Fibroblast of lung (primary cell): ENCODE measurements at regions not wholly inside any gene's neighbourhood (a gene's known extent, or its start where the extent isn't known, plus 50 kb on each side); places are given as distances from the start of the nearest gene placed in this dataset.
A peak's percentile ranks its signal among the peaks of the same experiment; 100 is the strongest.

Experiments
- DNase-seq, 2 donors: peaks; one replicate each; pipeline versions ENCODE4 v3.0.0 to v3.0.0-alpha.2; 2010; ENCODE audit warnings: low read depth in 2 of 2
- H2AFZ ChIP-seq: 2 replicates; pipeline ENCODE4 v1.5.1; 2012; ENCODE audit warnings: low read length, control low read depth, inconsistent platforms
- H3K27ac ChIP-seq: 2 replicates; pipeline ENCODE4 v1.5.1; 2011; ENCODE audit warnings: low read length, control low read depth; ENCODE audit not compliant: insufficient read depth
- H3K27me3 ChIP-seq: 2 replicates; pipeline ENCODE4 v1.5.1; 2011; ENCODE audit warnings: mild to moderate bottlenecking, low read length; ENCODE audit not compliant: control insufficient read depth, insufficient read depth
- H3K36me3 ChIP-seq: 2 replicates; pipeline ENCODE4 v1.5.1; 2011; ENCODE audit warnings: low read length; ENCODE audit not compliant: control insufficient read depth, insufficient read depth
- H3K4me1 ChIP-seq: 2 replicates; pipeline ENCODE4 v1.5.1; 2011; ENCODE audit warnings: low read length; ENCODE audit not compliant: control insufficient read depth, insufficient read depth; ENCODE audit errors: extremely low read depth
- H3K4me2 ChIP-seq: 2 replicates; pipeline ENCODE4 v1.5.1; 2011; ENCODE audit warnings: low read length, control low read depth; ENCODE audit not compliant: insufficient read depth; ENCODE audit errors: extremely low read depth
- H3K4me3 ChIP-seq, 4 experiments: fragments of 200-600 bp in 1 of 4; sonication (generic) in 1 of 4; replicated peaks in 1 of 4; 2 replicates each; pipeline ENCODE4 v1.5.1; 2011 to 2016; ENCODE audit warnings: low read length in 4 of 4, low read depth in 3 of 4, mild to moderate bottlenecking in 3 of 4, control low read depth in 2 of 4, inconsistent platforms in 1 of 4, mixed read lengths in 1 of 4; ENCODE audit not compliant: insufficient read depth in 1 of 4; ENCODE audit errors: control extremely low read depth in 1 of 4
- H3K79me2 ChIP-seq: 2 replicates; pipeline ENCODE4 v1.5.1; 2012; ENCODE audit warnings: mild to moderate bottlenecking, low read length, inconsistent platforms; ENCODE audit not compliant: control insufficient read depth, insufficient read depth
- H3K9ac ChIP-seq: 2 replicates; pipeline ENCODE4 v1.5.1; 2011; ENCODE audit warnings: mild to moderate bottlenecking, low read length, control low read depth; ENCODE audit not compliant: insufficient read depth
- H3K9me3 ChIP-seq: 2 replicates; pipeline ENCODE4 v1.5.1; 2012; ENCODE audit warnings: low read depth, low read length; ENCODE audit not compliant: control insufficient read depth, insufficient read depth
- H4K20me1 ChIP-seq: 2 replicates; pipeline ENCODE4 v1.5.1; 2011; ENCODE audit warnings: low read length; ENCODE audit not compliant: control insufficient read depth, insufficient read depth; ENCODE audit errors: extremely low read depth
- EZH2 ChIP-seq: IDR thresholded peaks from 2 replicates; pipeline ENCODE4 v1.5.1; 2012; ENCODE audit warnings: low read length, control low read depth, mild to moderate bottlenecking; ENCODE audit errors: missing control alignments
- TF ChIP-seq, protein P1 (sequence below), 2 donors: IDR thresholded peaks in 1 of 2; conservative IDR thresholded peaks in 1 of 2; 1 replicate in 1 of 2; 2 replicates in 1 of 2; pipeline ENCODE4 v1.5.1; 2011 to 2012; ENCODE audit warnings: low read length in 2 of 2, control low read depth in 1 of 2, inconsistent platforms in 1 of 2, low read depth in 1 of 2, mild to moderate bottlenecking in 1 of 2

DNA sequence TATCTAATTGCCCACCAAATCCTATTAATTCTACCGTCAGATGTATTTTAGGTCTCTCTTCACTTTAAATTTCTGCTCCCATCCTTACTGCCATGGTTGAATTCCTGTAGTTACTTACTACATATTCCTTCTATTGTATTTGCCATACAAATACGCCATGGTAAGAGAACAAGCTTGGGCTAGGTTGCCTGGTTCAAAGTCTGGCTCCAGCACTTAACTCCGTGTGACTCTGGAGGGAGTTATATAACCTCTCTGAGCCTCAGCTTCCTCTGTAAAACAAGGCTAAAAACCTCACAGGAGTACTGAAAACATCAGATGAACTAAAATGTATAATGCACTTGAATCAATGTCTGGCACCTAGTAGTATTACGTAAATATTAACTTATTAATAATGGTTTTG lies 260.3 kb upstream of the RPS6KA3 start:
- Histone ChIP-seq H3K27me3 (no peaks in the 10 kb centered on the region), H3K9me3 (no peaks in the 10 kb centered on the region), H3K4me1 (no peaks in the 10 kb centered on the region), H3K4me2 (no peak overlapping the region), H3K27ac (no peak overlapping the region), H3K79me2 (no peaks in the 10 kb centered on the region), H2AFZ (no peak overlapping the region), H4K20me1 (no peaks in the 10 kb centered on the region), H3K36me3 (no peaks in the 10 kb centered on the region), H3K4me3 (no peak overlapping the region), H3K9ac (no peak overlapping the region)
- DNase-seq: no peak
- no peak for TF ChIP-seq EZH2
- TF ChIP-seq, protein P1, sequence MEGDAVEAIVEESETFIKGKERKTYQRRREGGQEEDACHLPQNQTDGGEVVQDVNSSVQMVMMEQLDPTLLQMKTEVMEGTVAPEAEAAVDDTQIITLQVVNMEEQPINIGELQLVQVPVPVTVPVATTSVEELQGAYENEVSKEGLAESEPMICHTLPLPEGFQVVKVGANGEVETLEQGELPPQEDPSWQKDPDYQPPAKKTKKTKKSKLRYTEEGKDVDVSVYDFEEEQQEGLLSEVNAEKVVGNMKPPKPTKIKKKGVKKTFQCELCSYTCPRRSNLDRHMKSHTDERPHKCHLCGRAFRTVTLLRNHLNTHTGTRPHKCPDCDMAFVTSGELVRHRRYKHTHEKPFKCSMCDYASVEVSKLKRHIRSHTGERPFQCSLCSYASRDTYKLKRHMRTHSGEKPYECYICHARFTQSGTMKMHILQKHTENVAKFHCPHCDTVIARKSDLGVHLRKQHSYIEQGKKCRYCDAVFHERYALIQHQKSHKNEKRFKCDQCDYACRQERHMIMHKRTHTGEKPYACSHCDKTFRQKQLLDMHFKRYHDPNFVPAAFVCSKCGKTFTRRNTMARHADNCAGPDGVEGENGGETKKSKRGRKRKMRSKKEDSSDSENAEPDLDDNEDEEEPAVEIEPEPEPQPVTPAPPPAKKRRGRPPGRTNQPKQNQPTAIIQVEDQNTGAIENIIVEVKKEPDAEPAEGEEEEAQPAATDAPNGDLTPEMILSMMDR (conservative IDR thresholded peaks at IDR 0.05 in 1 of 2, IDR thresholded peaks at IDR 0.05 in 1 of 2; ENCODE audit: low read depth in 1 of 2, low read length in 2 of 2): no peak

DNA sequence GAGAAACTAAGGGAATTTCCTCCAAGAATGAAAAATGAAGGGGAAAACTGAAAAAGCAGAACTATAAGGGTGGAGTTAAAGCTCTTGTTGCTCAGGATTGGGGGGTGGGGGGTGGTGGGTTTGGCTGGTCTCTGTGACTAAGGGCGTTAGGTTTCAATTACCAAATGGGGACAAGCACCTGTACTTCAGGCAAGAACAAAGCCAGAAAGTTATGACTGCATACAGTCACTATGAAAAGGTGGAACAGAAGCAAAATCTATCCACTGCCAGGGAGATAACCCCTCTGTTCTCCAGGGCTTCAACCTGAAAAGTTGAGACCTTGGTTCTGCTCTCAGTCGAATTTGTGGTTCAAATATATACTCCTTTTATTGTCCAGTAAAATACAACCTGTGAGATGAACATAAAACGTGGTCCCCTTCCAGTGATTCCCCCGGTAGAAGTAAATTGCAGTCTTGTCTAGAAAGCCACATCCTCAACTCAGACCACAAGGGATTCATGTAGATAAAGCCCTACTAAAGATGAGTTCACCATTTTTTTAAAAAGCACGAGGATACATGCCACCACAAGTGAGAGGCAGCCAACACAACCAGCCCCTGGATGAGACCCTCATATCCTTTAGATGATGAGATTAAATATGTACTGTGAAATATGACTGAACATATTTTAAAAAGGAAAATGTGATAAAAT lies 257.1 kb upstream of the RPS6KA3 start:
- H3K4me1 ChIP-seq: no peaks in the 10 kb centered on the region
- no peak overlapping the region for H3K4me2 ChIP-seq
- DNase-seq: no peak
- TF ChIP-seq, protein P1 (conservative IDR thresholded peaks at IDR 0.05 in 1 of 2, IDR thresholded peaks at IDR 0.05 in 1 of 2; ENCODE audit: low read depth in 1 of 2, low read length in 2 of 2): no peak
- no peak for TF ChIP-seq EZH2
- H3K27me3 ChIP-seq: no peaks in the 10 kb centered on the region
- no peak overlapping the region for H3K27ac ChIP-seq
- no peak overlapping the region for H2AFZ ChIP-seq
- no peaks in the 10 kb centered on the region for H4K20me1 ChIP-seq
- no peak overlapping the region for H3K4me3 ChIP-seq
- H3K9me3 ChIP-seq: no peaks in the 10 kb centered on the region
- no peaks in the 10 kb centered on the region for H3K36me3 ChIP-seq
- no peaks in the 10 kb centered on the region for H3K79me2 ChIP-seq
- no peak overlapping the region for H3K9ac ChIP-seq

DNA sequence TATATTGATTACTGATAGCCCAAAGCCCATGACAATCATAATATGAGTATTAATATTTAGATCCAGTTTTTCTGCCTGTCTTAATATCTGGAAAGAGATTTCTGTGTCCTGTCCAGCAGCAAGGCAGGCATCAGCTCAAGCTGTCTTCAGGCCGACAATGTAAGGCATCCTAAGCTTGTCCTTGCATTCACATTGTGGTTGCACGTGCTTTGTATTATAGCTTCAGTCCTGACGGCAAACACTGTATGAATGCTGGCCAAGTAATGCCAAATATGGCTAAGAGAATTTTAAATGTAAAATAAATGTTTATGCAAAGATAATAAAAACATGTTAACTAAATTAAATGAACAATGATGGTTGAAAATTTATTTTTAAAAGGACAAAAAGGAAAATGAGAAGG lies 255.7 kb upstream of the RPS6KA3 start:
- Histone ChIP-seq H3K79me2 (no peaks in the 10 kb centered on the region), H3K27ac (no peak overlapping the region), H2AFZ (no peak overlapping the region), H3K9ac (no peak overlapping the region), H3K36me3 (no peaks in the 10 kb centered on the region), H3K4me1 (no peaks in the 10 kb centered on the region), H3K4me2 (no peak overlapping the region), H3K27me3 (no peaks in the 10 kb centered on the region), H4K20me1 (no peaks in the 10 kb centered on the region), H3K9me3 (no peaks in the 10 kb centered on the region), H3K4me3 (no peak overlapping the region)
- TF ChIP-seq EZH2: no peak
- TF ChIP-seq, protein P1 (conservative IDR thresholded peaks at IDR 0.05 in 1 of 2, IDR thresholded peaks at IDR 0.05 in 1 of 2; ENCODE audit: low read depth in 1 of 2, low read length in 2 of 2): no peak
- peak in 1 of 2 donors; percentile 56 for DNase-seq
